ENCODE measurements at regions not wholly inside any gene's neighbourhood (a gene's known extent, or its start where the extent isn't known, plus 50 kb on each side); places are given as distances from the start of the nearest gene placed in this dataset.
"Not testable (repeated sequence)": the region's sequence is repeated elsewhere in the genome, so short reads cannot be mapped to it uniquely, and the experiment has no call there.

DNA sequence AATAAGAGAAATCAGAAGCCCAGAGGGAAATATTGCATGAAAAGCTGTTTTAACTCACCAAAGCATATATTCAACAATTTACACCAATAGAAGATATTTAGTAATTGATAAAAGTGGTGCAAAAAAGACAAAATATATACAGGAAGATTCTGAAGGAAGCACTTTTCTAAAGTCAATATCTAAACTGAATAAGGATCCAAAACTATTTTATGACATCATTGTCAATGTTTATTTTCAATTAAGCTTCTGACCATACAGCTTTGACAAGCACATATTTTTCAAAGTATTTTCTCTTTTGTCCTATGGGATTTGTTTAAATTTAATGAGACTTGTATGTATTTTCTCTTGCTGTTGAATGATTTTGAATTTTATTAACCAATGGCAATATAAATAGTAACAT lies 1716.1 kb downstream of the OLFM4 start:
- intact Hi-C loops (cut with micrococcal nuclease) = no loop called here
- Mint-ChIP-seq H3K36me3 (ENCODE audit: low read depth) (no peaks in the 10 kb centered on the region), H3K27ac (no peak overlapping the region), H3K9me3 (peaks cover 3% of the 10 kb centered on the region), H3K4me1 (ENCODE audit: low read depth) (no peaks in the 10 kb centered on the region), H3K4me3 (no peak overlapping the region), H3K27me3 (ENCODE audit: insufficient read depth) (no peaks in the 10 kb centered on the region)
- no peak for DNase-seq (ENCODE audit: low spot score)

DNA sequence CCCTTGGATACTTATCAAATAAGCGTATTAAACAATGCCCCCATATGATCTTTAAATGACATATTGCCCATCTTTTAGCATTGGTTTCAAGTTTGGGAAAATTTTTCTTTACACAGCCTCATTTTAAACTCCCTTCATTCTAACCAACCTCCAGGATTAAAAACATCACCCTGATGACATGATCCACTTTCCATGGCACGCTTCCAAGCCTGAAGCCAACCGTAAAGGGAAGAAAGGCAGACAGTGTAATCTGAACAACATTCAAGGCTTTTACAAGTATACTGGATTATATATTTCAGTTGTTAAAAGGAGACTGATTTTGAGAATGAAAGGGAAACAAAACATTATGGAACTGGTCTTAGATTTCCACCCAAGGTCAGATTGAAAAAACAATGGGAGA lies 1721.9 kb downstream of the OLFM4 start:
- intact Hi-C loops (cut with micrococcal nuclease) = no loop called here
- DNase-seq (ENCODE audit: low spot score) = no peak
- Mint-ChIP-seq H3K4me3 (no peak overlapping the region), H3K27me3 (ENCODE audit: insufficient read depth) (no peaks in the 10 kb centered on the region), H3K36me3 (ENCODE audit: low read depth) (no peaks in the 10 kb centered on the region), H3K4me1 (ENCODE audit: low read depth) (no peaks in the 10 kb centered on the region), H3K27ac (no peak overlapping the region), H3K9me3 (peaks cover 10% of the 10 kb centered on the region)

DNA sequence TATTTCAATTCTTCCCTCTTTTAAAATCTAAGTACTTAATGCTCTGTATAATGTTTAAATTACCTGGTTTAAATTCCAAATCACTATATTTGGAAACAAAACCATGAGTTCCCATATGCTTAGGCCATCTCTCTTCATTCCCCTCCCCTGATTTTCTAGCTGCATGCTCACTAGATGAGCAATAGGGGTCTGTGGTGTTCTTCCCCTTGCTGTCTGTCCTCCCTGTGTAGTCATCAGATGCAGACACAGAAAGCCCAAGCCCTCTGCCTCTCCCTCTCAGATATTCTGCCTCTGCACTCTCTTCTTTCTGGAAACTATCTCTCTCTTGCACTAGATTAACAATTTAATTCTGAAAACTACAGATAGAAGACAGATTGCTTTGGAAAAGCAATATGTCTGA lies 1730.2 kb downstream of the OLFM4 start:
- Mint-ChIP-seq H3K27me3 (ENCODE audit: insufficient read depth) (no peaks in the 10 kb centered on the region), H3K9me3 (peaks cover 8% of the 10 kb centered on the region), H3K36me3 (ENCODE audit: low read depth) (no peaks in the 10 kb centered on the region), H3K4me1 (ENCODE audit: low read depth) (no peaks in the 10 kb centered on the region), H3K4me3 (no peak overlapping the region), H3K27ac (no peak overlapping the region)
- intact Hi-C loops (cut with micrococcal nuclease) = no loop called here
- DNase-seq (ENCODE audit: low spot score) = no peak

DNA sequence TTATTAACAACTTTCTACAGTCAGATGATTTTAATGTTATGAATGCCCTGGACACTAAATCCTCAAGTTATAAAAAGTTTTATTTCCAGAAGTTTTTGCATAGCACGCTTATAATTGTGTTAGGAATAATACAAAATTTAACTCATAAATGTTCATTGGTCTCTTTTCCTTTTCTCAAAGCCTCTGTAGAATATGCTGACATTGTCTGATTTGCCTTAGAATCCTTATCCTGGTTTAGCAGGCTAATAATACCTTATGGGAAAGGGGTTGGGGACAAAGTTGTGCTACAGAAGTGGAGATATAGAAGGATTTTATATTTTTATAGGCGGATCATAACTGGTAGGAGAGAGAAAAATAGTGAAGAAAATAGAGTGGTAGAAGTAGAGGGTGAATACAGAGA lies 1739.6 kb downstream of the OLFM4 start:
- peaks cover 19% of the 10 kb centered on the region for H3K9me3 Mint-ChIP-seq
- no peak overlapping the region for H3K4me3 Mint-ChIP-seq
- H3K27ac Mint-ChIP-seq = no peak overlapping the region
- no peaks in the 10 kb centered on the region for H3K4me1 Mint-ChIP-seq (ENCODE audit: low read depth)
- H3K36me3 Mint-ChIP-seq (ENCODE audit: low read depth) = no peaks in the 10 kb centered on the region
- intact Hi-C loops (cut with micrococcal nuclease) = no loop called here
- no peaks in the 10 kb centered on the region for H3K27me3 Mint-ChIP-seq (ENCODE audit: insufficient read depth)
- no peak for DNase-seq (ENCODE audit: low spot score)

- Mint-ChIP-seq H3K27me3 (ENCODE audit: insufficient read depth) (no peaks in the 10 kb centered on the region), H3K4me1 (ENCODE audit: low read depth) (no peaks in the 10 kb centered on the region), H3K36me3 (ENCODE audit: low read depth) (no peaks in the 10 kb centered on the region), H3K4me3 (no peak overlapping the region), H3K9me3 (peaks cover 11% of the 10 kb centered on the region), H3K27ac (no peak overlapping the region)
- no peak for DNase-seq (ENCODE audit: low spot score)
- intact Hi-C loops (cut with micrococcal nuclease) = no loop called here
Measured at GRCh38 chr13:54775501-54776191, 1747.0 kb downstream of the OLFM4 start.

DNA sequence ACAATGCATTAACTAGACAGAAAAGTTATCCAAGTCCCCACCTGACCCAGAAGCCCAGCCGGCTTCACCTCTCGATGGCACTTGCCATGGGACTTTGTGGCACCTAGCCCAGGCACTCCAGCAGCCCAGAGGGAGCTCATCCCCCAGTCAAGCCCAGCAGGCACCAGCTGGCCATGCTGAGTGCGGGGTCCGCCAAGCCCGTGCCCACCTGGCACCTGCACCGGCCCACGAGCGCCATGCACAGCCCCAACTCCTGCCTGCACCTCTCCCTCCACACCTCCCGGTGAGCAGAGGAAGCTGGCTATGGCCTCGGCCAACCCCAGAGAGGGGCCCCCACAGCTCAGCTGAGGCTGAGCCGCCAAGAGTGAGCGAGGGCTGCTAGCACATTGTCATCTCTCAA lies 1759.1 kb downstream of the OLFM4 start:
- no peak for DNase-seq (ENCODE audit: low spot score)
- Mint-ChIP-seq H3K36me3 (ENCODE audit: low read depth) (no peaks in the 10 kb centered on the region), H3K27me3 (ENCODE audit: insufficient read depth) (no peaks in the 10 kb centered on the region), H3K4me1 (ENCODE audit: low read depth) (no peaks in the 10 kb centered on the region), H3K27ac (no peak overlapping the region), H3K4me3 (no peak overlapping the region), H3K9me3 (peaks cover 6% of the 10 kb centered on the region)
- intact Hi-C loops (cut with micrococcal nuclease) = no loop called here

DNA sequence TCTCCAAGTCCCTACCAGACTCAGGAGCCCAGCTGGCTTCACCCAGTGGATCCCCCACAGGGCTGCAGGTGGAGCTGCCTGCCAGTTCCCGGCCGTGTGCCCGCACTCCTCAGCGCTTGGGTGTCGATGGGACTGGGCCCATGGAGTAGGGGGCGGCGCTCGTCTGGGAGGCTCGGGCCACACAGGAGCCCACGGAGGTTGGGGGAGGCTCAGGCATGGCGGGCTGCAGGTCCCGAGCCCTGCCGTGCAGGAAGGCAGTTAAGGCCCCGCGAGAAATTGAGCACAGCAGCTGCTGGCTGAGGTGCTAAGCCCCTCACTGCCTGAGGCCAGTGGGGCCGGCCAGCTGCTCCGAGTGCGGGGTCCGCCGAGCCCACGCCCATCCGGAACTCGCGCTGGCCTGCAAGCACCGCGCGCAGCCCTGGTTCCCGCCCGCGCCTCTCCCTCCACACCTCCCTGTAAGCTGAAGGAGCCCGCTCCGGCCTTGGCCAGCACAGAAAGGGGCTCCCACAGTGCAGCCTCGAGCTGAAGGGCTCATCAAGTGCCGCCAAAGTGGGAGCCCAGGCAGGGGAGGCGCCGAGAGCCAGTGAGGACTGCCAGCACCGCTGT lies 1771.1 kb downstream of the OLFM4 start:
- Mint-ChIP-seq H3K36me3 (ENCODE audit: low read depth) (no peaks in the 10 kb centered on the region), H3K4me1 (ENCODE audit: low read depth) (no peaks in the 10 kb centered on the region), H3K27ac (no peak overlapping the region), H3K9me3 (peaks cover 11% of the 10 kb centered on the region), H3K4me3 (no peak overlapping the region), H3K27me3 (ENCODE audit: insufficient read depth) (no peaks in the 10 kb centered on the region)
- DNase-seq (ENCODE audit: low spot score) = no peak
- intact Hi-C loops (cut with micrococcal nuclease) = no loop called here

- no peaks in the 10 kb centered on the region for H3K4me1 Mint-ChIP-seq (ENCODE audit: low read depth)
- DNase-seq (ENCODE audit: low spot score) = no peak
- H3K36me3 Mint-ChIP-seq (ENCODE audit: low read depth) = no peaks in the 10 kb centered on the region
- intact Hi-C loops (cut with micrococcal nuclease) = no loop called here
- peaks cover 20% of the 10 kb centered on the region for H3K9me3 Mint-ChIP-seq
- H3K27me3 Mint-ChIP-seq (ENCODE audit: insufficient read depth) = no peaks in the 10 kb centered on the region
- H3K4me3 Mint-ChIP-seq = no peak overlapping the region
- H3K27ac Mint-ChIP-seq = no peak overlapping the region
Measured at GRCh38 chr13:54802226-54802625, 1773.6 kb downstream of the OLFM4 start.

DNA sequence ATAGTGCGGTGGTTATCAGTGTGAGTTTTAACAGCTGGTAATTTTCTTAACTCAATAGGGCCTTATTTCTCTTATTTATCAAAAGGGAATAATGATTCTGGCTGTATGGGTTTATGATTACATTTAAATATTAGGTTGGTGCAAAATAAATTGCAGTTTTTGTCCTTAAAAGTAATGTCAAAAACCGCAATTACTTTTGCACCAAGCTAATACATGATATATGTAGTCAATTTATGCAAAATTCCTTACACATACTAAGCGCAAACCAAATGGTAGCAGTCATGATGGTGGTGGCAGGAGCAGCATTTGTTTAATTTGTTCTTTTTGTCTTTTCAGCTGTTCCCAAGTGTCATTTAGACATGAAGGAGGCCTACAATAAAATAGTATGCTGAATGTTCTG lies 1777.1 kb downstream of the OLFM4 start:
- no peak for DNase-seq (ENCODE audit: low spot score)
- H3K36me3 Mint-ChIP-seq (ENCODE audit: low read depth) = no peaks in the 10 kb centered on the region
- intact Hi-C loops (cut with micrococcal nuclease) = no loop called here
- no peak overlapping the region for H3K27ac Mint-ChIP-seq
- H3K4me3 Mint-ChIP-seq = no peak overlapping the region
- H3K27me3 Mint-ChIP-seq (ENCODE audit: insufficient read depth) = no peaks in the 10 kb centered on the region
- H3K9me3 Mint-ChIP-seq = peaks cover 13% of the 10 kb centered on the region
- H3K4me1 Mint-ChIP-seq (ENCODE audit: low read depth) = no peaks in the 10 kb centered on the region

- H3K27me3 Mint-ChIP-seq (ENCODE audit: insufficient read depth); H3K4me3 Mint-ChIP-seq; H3K36me3 Mint-ChIP-seq (ENCODE audit: low read depth); DNase-seq (ENCODE audit: low spot score); H3K4me1 Mint-ChIP-seq (ENCODE audit: low read depth); H3K27ac Mint-ChIP-seq; intact Hi-C loops (cut with micrococcal nuclease): not testable (repeated sequence)
- peaks cover 21% of the 10 kb centered on the region for H3K9me3 Mint-ChIP-seq
Measured at GRCh38 chr13:54821938-54822470, 1793.4 kb downstream of the OLFM4 start.

DNA sequence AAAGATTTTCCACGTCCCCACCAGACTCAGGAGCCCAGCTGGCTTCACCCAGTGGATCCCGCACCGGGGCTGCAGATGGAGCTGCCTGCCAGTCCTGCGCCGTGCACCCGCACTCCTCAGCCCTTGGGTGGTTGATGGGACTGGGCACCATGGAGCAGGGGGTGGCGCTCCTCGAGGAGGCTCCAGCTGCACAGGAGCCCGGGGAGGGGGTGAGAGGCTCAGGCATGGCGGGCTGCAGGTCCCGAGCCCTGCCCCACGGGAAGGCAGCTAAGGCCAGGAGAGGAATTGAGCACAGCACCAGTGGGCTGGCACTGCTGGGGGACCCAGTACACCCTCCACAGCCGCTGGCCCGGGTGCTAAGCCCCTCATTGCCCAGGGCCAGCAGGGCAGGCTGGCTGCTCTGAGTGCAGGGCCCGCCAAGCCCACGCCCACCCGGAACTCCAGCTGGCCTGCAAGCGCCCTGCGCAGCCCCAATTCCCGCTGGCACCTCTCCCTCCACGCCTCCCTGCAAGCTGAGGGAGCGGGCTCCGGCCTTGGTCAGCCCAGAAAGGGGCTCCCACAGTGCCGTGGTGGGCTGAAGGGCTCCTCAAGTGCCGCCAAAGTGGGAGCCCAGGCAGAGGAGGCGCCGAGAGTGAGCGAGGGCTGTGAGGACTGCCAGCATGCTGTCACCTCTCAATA lies 1800.9 kb downstream of the OLFM4 start:
- intact Hi-C loops (cut with micrococcal nuclease); H3K4me1 Mint-ChIP-seq (ENCODE audit: low read depth); DNase-seq (ENCODE audit: low spot score); H3K27me3 Mint-ChIP-seq (ENCODE audit: insufficient read depth); H3K4me3 Mint-ChIP-seq; H3K36me3 Mint-ChIP-seq (ENCODE audit: low read depth); H3K27ac Mint-ChIP-seq: not testable (repeated sequence)
- H3K9me3 Mint-ChIP-seq = peaks cover 33% of the 10 kb centered on the region

DNA sequence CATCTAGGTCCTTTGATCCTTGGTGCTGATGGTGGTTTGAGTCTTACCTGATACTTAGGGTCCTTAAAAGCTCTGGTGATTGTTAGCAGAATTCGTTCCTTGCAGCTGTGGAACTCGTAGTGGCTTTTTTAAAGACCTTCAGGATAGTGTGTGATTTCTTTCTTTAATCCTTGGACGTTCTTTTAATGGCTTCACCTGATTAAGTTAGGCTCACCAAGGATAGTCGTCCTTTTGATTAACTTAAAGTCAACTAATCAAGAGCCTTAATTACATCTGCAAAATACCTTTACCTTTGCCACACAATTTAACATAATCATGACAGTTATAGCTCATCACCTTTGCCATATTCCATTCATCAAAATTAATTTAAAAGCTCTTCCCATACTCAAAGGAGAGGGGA lies 1807.7 kb downstream of the OLFM4 start:
- intact Hi-C loops (cut with micrococcal nuclease) = no loop called here
- H3K4me3 Mint-ChIP-seq = no peak overlapping the region
- H3K9me3 Mint-ChIP-seq = peaks cover 12% of the 10 kb centered on the region
- no peaks in the 10 kb centered on the region for H3K36me3 Mint-ChIP-seq (ENCODE audit: low read depth)
- no peak for DNase-seq (ENCODE audit: low spot score)
- H3K27ac Mint-ChIP-seq = no peak overlapping the region
- no peaks in the 10 kb centered on the region for H3K4me1 Mint-ChIP-seq (ENCODE audit: low read depth)
- H3K27me3 Mint-ChIP-seq (ENCODE audit: insufficient read depth) = no peaks in the 10 kb centered on the region

DNA sequence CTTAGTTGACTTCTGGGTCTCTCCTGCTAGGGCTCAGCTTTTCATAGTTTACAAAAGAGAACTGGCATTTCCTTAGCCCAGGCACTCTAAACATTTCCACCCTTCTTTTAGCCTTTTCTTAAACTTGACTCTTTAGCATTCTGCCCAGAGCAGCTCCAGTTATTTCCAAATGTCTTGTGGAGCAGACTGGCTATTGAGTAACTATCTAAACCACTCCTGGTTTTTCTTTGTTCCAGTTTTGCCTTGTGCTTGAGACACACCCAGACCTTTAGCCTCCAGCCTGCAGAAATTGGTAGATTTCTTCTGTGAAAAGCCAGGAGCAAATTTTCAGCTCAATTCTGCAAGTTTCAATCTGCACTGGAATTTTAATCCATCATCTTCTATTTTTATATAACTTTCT lies 1813.1 kb downstream of the OLFM4 start:
- H3K4me1 Mint-ChIP-seq (ENCODE audit: low read depth) = no peaks in the 10 kb centered on the region
- no peaks in the 10 kb centered on the region for H3K36me3 Mint-ChIP-seq (ENCODE audit: low read depth)
- H3K27ac Mint-ChIP-seq = no peak overlapping the region
- H3K9me3 Mint-ChIP-seq = peaks cover 12% of the 10 kb centered on the region
- no peaks in the 10 kb centered on the region for H3K27me3 Mint-ChIP-seq (ENCODE audit: insufficient read depth)
- no peak for DNase-seq (ENCODE audit: low spot score)
- no peak overlapping the region for H3K4me3 Mint-ChIP-seq
- intact Hi-C loops (cut with micrococcal nuclease) = no loop called here
